B cell (primary cell): ENCODE measurements at regions not wholly inside any gene's neighbourhood (a gene's known extent, or its start where the extent isn't known, plus 50 kb on each side); places are given as distances from the start of the nearest gene placed in this dataset.
"Not testable (repeated sequence)": the region's sequence is repeated elsewhere in the genome, so short reads cannot be mapped to it uniquely, and the experiment has no call there.

Source experiments
- ATAC-seq: fragments of 200-7000 bp; cut with Tn5 transposase; one replicate; pipeline ENCODE4 v1.10.0; 2021; ENCODE audit warnings: low read depth, mild to moderate bottlenecking, moderate number of reproducible peaks, moderate library complexity
- CTCF ChIA-PET: fragments of 350-600 bp; sonication (Branson Sonifier 250); formaldehyde crosslinking; loops from one replicate; lab custom pipeline; 2021; ENCODE audit warnings: antibody characterized with exemption, inconsistent platforms; lab: Charles Lee
- POLR2A ChIA-PET: fragments of 350-600 bp; sonication (Branson Sonifier 250); formaldehyde crosslinking; loops from one replicate; lab custom pipeline; 2021; ENCODE audit warnings: antibody characterized with exemption; lab: Charles Lee
- DNase-seq: peaks from one replicate; pipeline ENCODE4 v3.0.0; 2013
- H2AFZ ChIP-seq: 2 replicates; pipeline ENCODE4 v1.6.1; 2012; ENCODE audit warnings: mild to moderate bottlenecking, low read depth, low read length; ENCODE audit not compliant: insufficient read depth, poor library complexity, severe bottlenecking
- H3K27ac ChIP-seq, 2 donors: 1 replicate in 1 of 2; 2 replicates in 1 of 2; pipeline ENCODE4 v1.5.1; 2012 to 2013; ENCODE audit warnings: low read length in 2 of 2, mild to moderate bottlenecking in 2 of 2, moderate library complexity in 1 of 2
- H3K27me3 ChIP-seq, 4 experiments: fragments of 200-600 bp in 1 of 4; sonication (generic) in 1 of 4; replicated peaks in 1 of 4; 1 replicate in 2 of 4; 2 replicates in 2 of 4; pipeline versions ENCODE4 v1.6.1 to v1.7.0; 2013 to 2016; ENCODE audit warnings: low read length in 3 of 4, mild to moderate bottlenecking in 2 of 4, mixed read lengths in 1 of 4, moderate library complexity in 1 of 4; ENCODE audit not compliant: insufficient read depth in 4 of 4, control insufficient read depth in 3 of 4; ENCODE audit errors: control extremely low read depth in 1 of 4
- H3K36me3 ChIP-seq, 2 experiments: replicated peaks in 1 of 2; 1 replicate in 1 of 2; 2 replicates in 1 of 2; pipeline versions ENCODE4 v1.6.1 to v1.7.1; 2013; ENCODE audit warnings: low read length in 1 of 2; ENCODE audit not compliant: insufficient read depth in 2 of 2, control insufficient read depth in 1 of 2; ENCODE audit errors: control extremely low read depth in 1 of 2, extremely low read depth in 1 of 2
- H3K4me1 ChIP-seq, 2 donors: fragments of 200-600 bp in 1 of 2; sonication (generic) in 1 of 2; 1 replicate in 1 of 2; 2 replicates in 1 of 2; pipeline versions ENCODE4 v1.5.1 to v1.6.1; 2013 to 2017; ENCODE audit warnings: low read length in 2 of 2; ENCODE audit not compliant: control insufficient read depth in 2 of 2, insufficient read depth in 2 of 2
- H3K4me2 ChIP-seq: replicated peaks from 2 replicates; pipeline ENCODE3; 2012; ENCODE audit warnings: mild to moderate bottlenecking, low read depth, low read length; ENCODE audit not compliant: poor library complexity, severe bottlenecking
- H3K4me3 ChIP-seq, 5 experiments: fragments of 200-600 bp in 1 of 5; sonication (generic) in 1 of 5; 1 replicate in 3 of 5; 2 replicates in 2 of 5; pipeline versions ENCODE4 v1.5.1 to v1.7.0; 2011 to 2016; ENCODE audit warnings: low read length in 4 of 5, mild to moderate bottlenecking in 4 of 5, low read depth in 2 of 5, control low read depth in 1 of 5, moderate library complexity in 1 of 5; ENCODE audit not compliant: insufficient read depth in 1 of 5; ENCODE audit errors: control extremely low read depth in 1 of 5, extremely low read depth in 1 of 5
- H3K79me2 ChIP-seq: fragments of 200-600 bp; sonication (generic); one replicate; pipeline ENCODE4 v1.6.0; 2016; ENCODE audit warnings: low read length; ENCODE audit not compliant: control insufficient read depth, insufficient read depth
- H3K9ac ChIP-seq: fragments of 200-600 bp; sonication (generic); 2 replicates; pipeline ENCODE4 v1.6.1; 2017; ENCODE audit warnings: mild to moderate bottlenecking, low read length, moderate library complexity
- H3K9me3 ChIP-seq, 3 donors: one replicate each; pipeline versions ENCODE4 v1.6.1 to v1.7.1; 2013; ENCODE audit warnings: low read length in 2 of 3; ENCODE audit not compliant: control insufficient read depth in 2 of 3, insufficient read depth in 1 of 3; ENCODE audit errors: control extremely low read depth in 1 of 3
- H4K20me1 ChIP-seq: 2 replicates; pipeline ENCODE4 v1.6.0; 2012; ENCODE audit warnings: mild to moderate bottlenecking, low read length; ENCODE audit not compliant: insufficient read depth, control insufficient read depth, poor library complexity, severe bottlenecking
- H3K27ac Mint-ChIP-seq: one replicate; pipeline ENCODE4 v1.8.0; 2021; ENCODE audit warnings: mixed read lengths
- H3K27me3 Mint-ChIP-seq: one replicate; pipeline ENCODE4 v1.8.0; 2021; ENCODE audit warnings: mixed read lengths
- H3K4me1 Mint-ChIP-seq: one replicate; pipeline ENCODE4 v1.8.0; 2021; ENCODE audit warnings: mixed read lengths
- H3K4me3 Mint-ChIP-seq: one replicate; pipeline ENCODE4 v1.8.0; 2021; ENCODE audit warnings: mixed read lengths
- H3K9me3 Mint-ChIP-seq: one replicate; pipeline ENCODE4 v1.8.0; 2022; ENCODE audit warnings: mixed read lengths; ENCODE audit not compliant: insufficient read depth
- CTCF ChIP-seq: fragments of 200-600 bp; IDR thresholded peaks from one replicate; pipeline ENCODE4 v1.8.0; 2022; ENCODE audit warnings: antibody characterized with exemption, mild to moderate bottlenecking
- EZH2 ChIP-seq: IDR thresholded peaks from 2 replicates; pipeline ENCODE4 v1.6.1; 2012; ENCODE audit warnings: borderline replicate concordance, low read depth, mild to moderate bottlenecking, moderate library complexity, low read length; ENCODE audit not compliant: insufficient read depth, poor library complexity, severe bottlenecking
- WGBS: methylation state at CpG from one replicate; pipeline ENCODE4 v1.1.5; 2013; ENCODE audit warnings: missing lambda C conversion rate; ENCODE audit not compliant: insufficient coverage; 5-methylcytosine and 5-hydroxymethylcytosine counted together
- intact Hi-C: fragments of 100-400 bp; cut with micrococcal nuclease; formaldehyde crosslinking; loops from one replicate; pipeline ENCODE4 v1.10.0; 2022

GRCh38 chr5:112512901-112513300 lies 93.8 kb upstream of the EPB41L4A start:
- Mint-ChIP-seq H3K9me3 (no peaks in the 10 kb centered on the region), H3K27ac (no peak overlapping the region), H3K4me3 (no peak overlapping the region), H3K27me3 (no peaks in the 10 kb centered on the region), H3K4me1 (peaks cover 7% of the 10 kb centered on the region)
- POLR2A ChIA-PET = no interaction called here
- no peaks in the 10 kb centered on the region for H3K27me3 ChIP-seq
- ATAC-seq (no peak), DNase-seq (no peak)
- no peak overlapping the region for H2AFZ ChIP-seq
- intact Hi-C loops = no loop called here
- CTCF ChIA-PET = interaction anchor here (0.7 to 2.1 kb wide), 6 partner anchors 8 to 245 kb away, joined by 3 to 11 read pairs (median 4); no protein-coding TSS in a partner anchor
- H3K27ac ChIP-seq = no peak overlapping the region
- no peaks in the 10 kb centered on the region for H3K79me2 ChIP-seq
- H3K36me3 ChIP-seq = no peaks in the 10 kb centered on the region
- peaks cover 0 to 11% (median 3%) of the 10 kb centered on the region in 3 donors for H3K9me3 ChIP-seq
- H3K9ac ChIP-seq = no peak overlapping the region
- TF ChIP-seq EZH2 (no peak), CTCF (no peak)
- H4K20me1 ChIP-seq = no peaks in the 10 kb centered on the region
- no CpG with 5 or more reads among the region's 2 CpGs for WGBS
- H3K4me3 ChIP-seq = no peak overlapping the region
- H3K4me1 ChIP-seq = no peaks in the 10 kb centered on the region
- H3K4me2 ChIP-seq = no peak overlapping the region

- TF ChIP-seq CTCF (no peak), EZH2 (no peak)
- intact Hi-C loops = no loop called here
These were observed 95.0 kb upstream of the EPB41L4A start for GRCh38 chr5:112514111-112514510.

GRCh38 chr5:112520474-112520873 lies 101.4 kb upstream of the EPB41L4A start:
- ATAC-seq, H3K27me3 ChIP-seq, H3K9me3 ChIP-seq, H3K36me3 ChIP-seq, H3K9me3 Mint-ChIP-seq, H3K27me3 Mint-ChIP-seq, POLR2A ChIA-PET, H4K20me1 ChIP-seq: not testable (repeated sequence)
- intact Hi-C loops = loop anchor here (2.0 to 10.0 kb wide), 7 partner anchors 28 to 1008 kb away; partner anchors contain the start of genes REEP5, SRP19, STARD4 and YTHDC2
- peak overlapping the region; percentile 59 for H2AFZ ChIP-seq
- Mint-ChIP-seq H3K4me3 (peak overlapping the region; percentile 79), H3K27ac (peak overlapping the region; percentile 95), H3K4me1 (peaks cover 79% of the 10 kb centered on the region)
- no CpG with 5 or more reads among the region's 1 CpG for WGBS
- H3K9ac ChIP-seq = peak overlapping the region; percentile 52
- peaks cover 59 to 61% of the 10 kb centered on the region in 2 donors for H3K4me1 ChIP-seq
- H3K79me2 ChIP-seq = peaks cover 31% of the 10 kb centered on the region
- H3K4me3 ChIP-seq = peak overlapping the region in 2 of 5 experiments; percentile 5 to 63
- H3K27ac ChIP-seq = peak overlapping the region; percentile 76 to 89
- CTCF ChIA-PET = interaction anchor here (1.0 to 3.3 kb wide), 4 partner anchors 9 to 101 kb away, joined by 3 to 14 read pairs (median 8); partner anchors contain the start of gene EPB41L4A
- peak; percentile 65 for DNase-seq
- peak overlapping the region; percentile 66 for H3K4me2 ChIP-seq

More at GRCh38 chr5:112514111-112514510, 95.0 kb upstream of the EPB41L4A start:
- Histone ChIP-seq H3K27ac (no peak overlapping the region), H3K9ac (no peak overlapping the region), H4K20me1 (no peaks in the 10 kb centered on the region), H3K27me3 (no peaks in the 10 kb centered on the region), H3K36me3 (no peaks in the 10 kb centered on the region), H3K4me2 (no peak overlapping the region), H2AFZ (no peak overlapping the region), H3K4me3 (no peak overlapping the region), H3K9me3 (peaks cover 0 to 11% (median 3%) of the 10 kb centered on the region in 3 donors), H3K4me1 (no peaks in the 10 kb centered on the region), H3K79me2 (no peaks in the 10 kb centered on the region)
- Mint-ChIP-seq H3K4me3 (no peak overlapping the region), H3K27me3 (no peaks in the 10 kb centered on the region), H3K9me3 (no peaks in the 10 kb centered on the region), H3K4me1 (peaks cover 15% of the 10 kb centered on the region), H3K27ac (no peak overlapping the region)
- CTCF ChIA-PET = interaction anchor here (1.3 to 1.6 kb wide), 2 partner anchors 8 to 37 kb away, joined by 3 to 6 read pairs; no protein-coding TSS in a partner anchor
- DNase-seq = no peak
- no peak for ATAC-seq
- POLR2A ChIA-PET = no interaction called here
- WGBS = no CpG with 5 or more reads among the region's 2 CpGs
